Panc1 (cell line): ENCODE measurements at regions not wholly inside any gene's neighbourhood (a gene's known extent, or its start where the extent isn't known, plus 50 kb on each side); places are given as distances from the start of the nearest gene placed in this dataset.

Experiments used
- ATAC-seq: fragments of 200-7000 bp; cut with Tn5 transposase; 2 replicates; pipeline ENCODE4 v1.9.1; 2020; ENCODE audit warnings: mild to moderate bottlenecking, moderate library complexity
- BruUV-seq: library from RNA; stranded (reverse); fragments of 400-500 nt; replicated peaks from 2 replicates; lab custom pipeline; 2021; lab: Mats Ljungman, UMichigan
- CTCF ChIA-PET: fragments of 300-600 bp; sonication (Branson Sonifier 250); formaldehyde crosslinking; loops from one replicate; lab custom pipeline; 2022; ENCODE audit warnings: antibody characterized with exemption; lab: Charles Lee
- POLR2A ChIA-PET: fragments of 300-600 bp; sonication (Branson Sonifier 250); formaldehyde crosslinking; loops from one replicate; lab custom pipeline; 2022; ENCODE audit warnings: antibody characterized with exemption; lab: Charles Lee
- DNase-seq: peaks from one replicate; pipeline ENCODE4 v3.0.0-alpha.2; 2010; ENCODE audit warnings: low read depth, low spot score
- H3K27ac ChIP-seq: 2 replicates; pipeline ENCODE4 v1.5.1; 2011; ENCODE audit warnings: mild to moderate bottlenecking, low read length, inconsistent platforms
- H3K27me3 ChIP-seq: fragments of 200-500 bp; sonication (Bioruptor generic); 2 replicates; pipeline ENCODE4 v1.6.0; 2014; ENCODE audit warnings: low read length, inconsistent platforms; ENCODE audit not compliant: control insufficient read depth, insufficient read depth
- H3K36me3 ChIP-seq: fragments of 200-500 bp; sonication (Bioruptor generic); 2 replicates; pipeline ENCODE4 v1.5.1; 2014; ENCODE audit warnings: inconsistent platforms, mild to moderate bottlenecking, low read length, moderate library complexity; ENCODE audit not compliant: control insufficient read depth, insufficient read depth
- H3K4me1 ChIP-seq: 2 replicates; pipeline ENCODE4 v1.5.1; 2011; ENCODE audit warnings: inconsistent platforms, mild to moderate bottlenecking, low read length, moderate library complexity; ENCODE audit not compliant: control insufficient read depth, insufficient read depth
- H3K4me3 ChIP-seq, 2 experiments: 2 replicates each; pipeline ENCODE4 v1.5.1; 2011 to 2012; ENCODE audit warnings: low read depth in 2 of 2, low read length in 2 of 2, mild to moderate bottlenecking in 2 of 2, inconsistent platforms in 1 of 2, moderate library complexity in 1 of 2
- H3K9me3 ChIP-seq: fragments of 200-500 bp; sonication (Bioruptor generic); 2 replicates; pipeline ENCODE4 v1.5.1; 2014; ENCODE audit warnings: low read depth, mild to moderate bottlenecking, inconsistent platforms, low read length, moderate library complexity; ENCODE audit not compliant: control insufficient read depth, insufficient read depth
- POLR2AphosphoS5 ChIP-seq: IDR thresholded peaks from 2 replicates; pipeline ENCODE4 v1.6.1; 2012; ENCODE audit warnings: mild to moderate bottlenecking, low read depth, low read length, moderate library complexity
- REST ChIP-seq, 2 experiments: IDR thresholded peaks; 2 replicates each; pipeline ENCODE4 v1.6.1; 2011 to 2012; ENCODE audit warnings: low read depth in 2 of 2, control low read depth in 1 of 2, low read length in 1 of 2, mild to moderate bottlenecking in 1 of 2, moderate library complexity in 1 of 2; ENCODE audit not compliant: insufficient read depth in 1 of 2
- SIN3A ChIP-seq: IDR thresholded peaks from 2 replicates; pipeline ENCODE4 v1.6.1; 2012; ENCODE audit warnings: low read depth, mild to moderate bottlenecking, low read length, moderate library complexity, borderline replicate concordance; ENCODE audit not compliant: insufficient read depth
- TCF7L2 ChIP-seq: IDR thresholded peaks from 2 replicates; pipeline ENCODE4 v1.6.1; 2011; ENCODE audit warnings: mild to moderate bottlenecking, low read depth, low read length, inconsistent platforms
- in situ Hi-C: cut with HindIII; loops from 2 replicates; pipeline ENCODE4 v1.10.0; 2016; ENCODE audit warnings: low sequenced_read_pairs, low pct_unique_long_range_greater_than_20kb
- intact Hi-C: fragments of 100-400 bp; cut with micrococcal nuclease; formaldehyde crosslinking; loops from one replicate; pipeline ENCODE4 v1.10.0; 2022; ENCODE audit not compliant: unreplicated experiment
- TF ChIP-seq, protein P1 (sequence below): fragments of 450-650 bp; IDR thresholded peaks from 2 replicates; pipeline ENCODE4 v1.5.1; 2017; ENCODE audit warnings: mild to moderate bottlenecking

GRCh38 chr5:121049971-121050370 lies 585.9 kb downstream of the PRR16 start:
- TF ChIP-seq POLR2AphosphoS5 (no peak), REST (IDR thresholded peaks at IDR 0.05; ENCODE audit: insufficient read depth in 1 of 2, low read depth in 2 of 2, low read length in 1 of 2) (no peak), SIN3A (no peak), TCF7L2 (no peak)
- TF ChIP-seq, protein P1, sequence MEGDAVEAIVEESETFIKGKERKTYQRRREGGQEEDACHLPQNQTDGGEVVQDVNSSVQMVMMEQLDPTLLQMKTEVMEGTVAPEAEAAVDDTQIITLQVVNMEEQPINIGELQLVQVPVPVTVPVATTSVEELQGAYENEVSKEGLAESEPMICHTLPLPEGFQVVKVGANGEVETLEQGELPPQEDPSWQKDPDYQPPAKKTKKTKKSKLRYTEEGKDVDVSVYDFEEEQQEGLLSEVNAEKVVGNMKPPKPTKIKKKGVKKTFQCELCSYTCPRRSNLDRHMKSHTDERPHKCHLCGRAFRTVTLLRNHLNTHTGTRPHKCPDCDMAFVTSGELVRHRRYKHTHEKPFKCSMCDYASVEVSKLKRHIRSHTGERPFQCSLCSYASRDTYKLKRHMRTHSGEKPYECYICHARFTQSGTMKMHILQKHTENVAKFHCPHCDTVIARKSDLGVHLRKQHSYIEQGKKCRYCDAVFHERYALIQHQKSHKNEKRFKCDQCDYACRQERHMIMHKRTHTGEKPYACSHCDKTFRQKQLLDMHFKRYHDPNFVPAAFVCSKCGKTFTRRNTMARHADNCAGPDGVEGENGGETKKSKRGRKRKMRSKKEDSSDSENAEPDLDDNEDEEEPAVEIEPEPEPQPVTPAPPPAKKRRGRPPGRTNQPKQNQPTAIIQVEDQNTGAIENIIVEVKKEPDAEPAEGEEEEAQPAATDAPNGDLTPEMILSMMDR = no peak
- Histone ChIP-seq H3K27ac (no peak overlapping the region), H3K4me3 (no peak overlapping the region), H3K36me3 (no peaks in the 10 kb centered on the region), H3K4me1 (no peaks in the 10 kb centered on the region), H3K27me3 (no peaks in the 10 kb centered on the region), H3K9me3 (no peaks in the 10 kb centered on the region)
- ChIA-PET CTCF (no interaction called here), POLR2A (no interaction called here)
- DNase-seq = no peak
- no TSS peak for BruUV-seq
- in situ Hi-C loops (no loop called here), intact Hi-C loops (no loop called here)
- ATAC-seq = no peak

DNA sequence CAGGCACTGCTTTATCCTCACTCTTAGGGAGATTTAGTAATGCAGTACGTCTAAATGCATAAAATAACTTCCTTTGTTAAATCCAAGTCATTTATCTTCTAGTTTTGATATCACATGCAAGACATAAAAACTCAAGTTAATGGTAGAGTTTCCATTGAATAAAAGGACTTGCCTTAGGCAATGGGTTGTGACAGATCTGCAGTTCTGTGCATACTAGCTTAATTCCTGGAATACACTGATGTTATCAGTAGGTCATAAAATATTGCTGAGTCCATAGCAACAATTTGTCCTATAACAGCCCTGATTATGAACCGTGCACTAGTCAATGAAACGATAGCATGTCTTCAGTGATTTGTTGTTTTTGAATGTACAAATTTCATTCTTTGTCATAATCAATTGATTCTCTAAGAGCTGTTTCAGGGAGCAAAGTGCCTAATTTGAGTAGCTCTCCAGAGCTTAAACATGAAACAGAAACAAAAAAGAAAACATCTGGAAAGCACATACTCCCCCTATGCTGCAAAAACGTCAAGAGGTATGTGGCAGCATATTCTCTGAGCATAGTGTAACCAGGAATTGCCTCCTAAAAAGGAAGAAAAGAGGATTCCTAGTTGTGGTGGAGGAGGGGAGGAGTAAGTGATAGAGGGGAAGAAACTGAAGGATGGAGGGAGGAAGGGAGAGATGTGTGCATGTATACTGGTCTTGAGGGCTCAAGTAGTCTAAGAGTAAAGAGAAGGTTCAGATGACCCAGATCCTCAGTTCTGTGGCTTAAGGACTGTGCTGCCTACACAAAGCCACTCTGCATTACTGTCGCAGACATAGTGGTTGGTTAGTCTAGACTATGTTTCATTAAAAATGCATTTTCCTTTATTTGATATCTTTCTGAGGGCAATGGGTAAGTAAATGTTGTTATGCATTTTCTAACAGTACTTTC lies 589.2 kb downstream of the PRR16 start:
- TF ChIP-seq, protein P1 = no peak
- TF ChIP-seq SIN3A (no peak), TCF7L2 (no peak), POLR2AphosphoS5 (no peak), REST (IDR thresholded peaks at IDR 0.05; ENCODE audit: insufficient read depth in 1 of 2, low read depth in 2 of 2, low read length in 1 of 2) (no peak)
- POLR2A ChIA-PET = no interaction called here
- H3K27ac ChIP-seq = no peak overlapping the region
- in situ Hi-C loops = no loop called here
- no peaks in the 10 kb centered on the region for H3K4me1 ChIP-seq
- no peaks in the 10 kb centered on the region for H3K36me3 ChIP-seq
- no peaks in the 10 kb centered on the region for H3K27me3 ChIP-seq
- CTCF ChIA-PET = no interaction called here
- H3K9me3 ChIP-seq = no peaks in the 10 kb centered on the region
- ATAC-seq = no peak
- BruUV-seq = no TSS peak
- intact Hi-C loops = no loop called here
- DNase-seq = no peak
- no peak overlapping the region for H3K4me3 ChIP-seq
